GM12878 (cell line): ENCODE measurements at regions not wholly inside any gene's neighbourhood (a gene's known extent, or its start where the extent isn't known, plus 50 kb on each side); places are given as distances from the start of the nearest gene placed in this dataset.

ENCODE experiments used
- ATAC-seq: fragments of 200-7000 bp; cut with Tn5 transposase; 3 replicates; pipeline ENCODE4 v1.9.1; 2020; ENCODE audit warnings: mild to moderate bottlenecking, moderate library complexity
- BruUV-seq: library from RNA; stranded (reverse); fragments of 400-500 nt; replicated peaks from 2 replicates; lab custom pipeline; 2021; lab: Mats Ljungman, UMichigan
- CTCF ChIA-PET: fragments of 300-600 bp; sonication (Branson Sonifier 250); formaldehyde crosslinking; extraction: SDS; loops from one replicate; lab custom pipeline; 2021; ENCODE audit warnings: inconsistent platforms; lab: Yijun Ruan, JAX
- POLR2A ChIA-PET: fragments of 350-600 bp; formaldehyde crosslinking; extraction: SDS; loops from one replicate; lab custom pipeline; 2021; ENCODE audit warnings: inconsistent platforms; lab: Charles Lee
- RAD21 ChIA-PET: fragments of 300-600 bp; sonication (Branson Sonifier 250); formaldehyde crosslinking; loops from one replicate; lab custom pipeline; 2023; ENCODE audit warnings: antibody characterized with exemption; ENCODE audit not compliant: unreplicated experiment; lab: Charles Lee
- SMC1A ChIA-PET: fragments of 300-600 bp; sonication (Branson Sonifier 250); formaldehyde crosslinking; loops from one replicate; lab custom pipeline; 2023; ENCODE audit not compliant: unreplicated experiment, uncharacterized antibody; lab: Charles Lee
- DNase-seq: peaks from one replicate; pipeline ENCODE4 v3.0.0-alpha.2; 2011; ENCODE audit warnings: low read depth, low spot score
- FAIRE-seq: peaks from 3 replicates; lab custom pipeline; 2011; peaks lifted over from hg19 to GRCh38; lab: Jason Lieb, UNC
- H2AFZ ChIP-seq: 2 replicates; pipeline ENCODE4 v1.6.0; 2011; ENCODE audit warnings: low read depth, low read length, control low read depth; ENCODE audit not compliant: control insufficient read depth
- H3K27ac ChIP-seq: 2 replicates; pipeline ENCODE4 v1.5.1; 2011; ENCODE audit warnings: control low read depth; ENCODE audit not compliant: control insufficient read depth, insufficient read depth
- H3K27me3 ChIP-seq, 2 experiments: replicated peaks in 1 of 2; 2 replicates each; pipeline versions ENCODE4 v1.6.0 to v1.6.1; 2011; ENCODE audit warnings: low read length in 1 of 2; ENCODE audit not compliant: control insufficient read depth in 2 of 2, insufficient read depth in 2 of 2
- H3K36me3 ChIP-seq, 2 experiments: 2 replicates each; pipeline ENCODE4 v1.5.1; 2011; ENCODE audit warnings: low read length in 1 of 2; ENCODE audit not compliant: control insufficient read depth in 2 of 2, insufficient read depth in 2 of 2
- H3K4me1 ChIP-seq: 2 replicates; pipeline ENCODE4 v1.6.1; 2011; ENCODE audit warnings: mild to moderate bottlenecking, low read length, moderate library complexity, mixed read lengths; ENCODE audit not compliant: control insufficient read depth, insufficient read depth
- H3K4me2 ChIP-seq: 2 replicates; pipeline ENCODE4 v1.6.0; 2011; ENCODE audit warnings: control low read depth; ENCODE audit not compliant: control insufficient read depth, insufficient read depth
- H3K4me3 ChIP-seq: fragments of 200-600 bp; sonication (generic); 2 replicates; pipeline ENCODE4 v1.5.1; 2016
- H3K79me2 ChIP-seq: 2 replicates; pipeline ENCODE4 v1.6.0; 2011; ENCODE audit warnings: low read length; ENCODE audit not compliant: control insufficient read depth, insufficient read depth
- H3K9ac ChIP-seq: 2 replicates; pipeline ENCODE4 v1.8.0; 2011; ENCODE audit warnings: low read length, control low read depth, mixed read lengths; ENCODE audit not compliant: control insufficient read depth, insufficient read depth
- H3K9me3 ChIP-seq: replicated peaks from 3 replicates; pipeline ENCODE4 v1.5.1; 2011; ENCODE audit warnings: mild to moderate bottlenecking, low read length; ENCODE audit not compliant: control insufficient read depth, insufficient read depth
- H4K20me1 ChIP-seq: 2 replicates; pipeline ENCODE4 v1.6.0; 2011; ENCODE audit not compliant: control insufficient read depth, insufficient read depth
- CHD1 ChIP-seq: IDR thresholded peaks from 2 replicates; pipeline ENCODE4 v1.6.1; 2012; ENCODE audit warnings: low read depth, low read length, improper control_type of control experiment
- DPF2 ChIP-seq: fragments of 450-650 bp; IDR thresholded peaks from 2 replicates; pipeline ENCODE4 v1.6.1; 2017; ENCODE audit warnings: mild to moderate bottlenecking
- FOS ChIP-seq: IDR thresholded peaks from 3 replicates; pipeline ENCODE4 v1.6.1; 2011; ENCODE audit warnings: borderline replicate concordance; ENCODE audit not compliant: insufficient read length; ENCODE audit errors: extremely low read depth
- GABPA ChIP-seq: IDR thresholded peaks from 2 replicates; pipeline ENCODE4 v1.6.1; 2014; ENCODE audit warnings: antibody characterized with exemption, low read depth, mild to moderate bottlenecking, inconsistent platforms
- GATAD2B ChIP-seq: fragments of 450-650 bp; conservative IDR thresholded peaks from 2 replicates; pipeline ENCODE4 v1.6.1; 2017; ENCODE audit warnings: low read depth, mild to moderate bottlenecking, moderate library complexity
- KLF5 ChIP-seq: fragments of 450-650 bp; IDR thresholded peaks from 2 replicates; pipeline ENCODE4 v1.6.1; 2014; ENCODE audit warnings: mild to moderate bottlenecking; ENCODE audit not compliant: partially characterized antibody
- LARP7 ChIP-seq: fragments of 450-650 bp; IDR thresholded peaks from 2 replicates; pipeline ENCODE4 v1.6.1; 2017; ENCODE audit warnings: mild to moderate bottlenecking
- MXI1 ChIP-seq: fragments of 150-350 bp; IDR thresholded peaks from 2 replicates; pipeline ENCODE4 v1.6.1; 2011; ENCODE audit warnings: low read depth, mild to moderate bottlenecking, inconsistent platforms, low read length, improper control_type of control experiment
- RB1 ChIP-seq: fragments of 450-650 bp; formaldehyde crosslinking; IDR thresholded peaks from 2 replicates; pipeline ENCODE4 v1.6.1; 2017; ENCODE audit warnings: mild to moderate bottlenecking, borderline replicate concordance
- SREBF1 ChIP-seq: IDR thresholded peaks from 2 replicates; pipeline ENCODE4 v1.6.1; 2012; ENCODE audit warnings: mild to moderate bottlenecking, low read length
- TARDBP ChIP-seq: IDR thresholded peaks from 2 replicates; pipeline ENCODE4 v1.6.1; 2016; ENCODE audit warnings: borderline replicate concordance
- TCF12 ChIP-seq: IDR thresholded peaks from 2 replicates; pipeline ENCODE4 v1.6.1; 2011; ENCODE audit warnings: low read depth, mild to moderate bottlenecking, low read length
- ZBTB11 ChIP-seq: fragments of 450-650 bp; formaldehyde crosslinking; IDR thresholded peaks from 2 replicates; pipeline ENCODE4 v1.5.0; 2022; ENCODE audit warnings: mild to moderate bottlenecking, missing genetic modification characterization
- ZNF207 ChIP-seq: fragments of 450-650 bp; IDR thresholded peaks from 2 replicates; pipeline ENCODE4 v1.6.1; 2014; ENCODE audit warnings: antibody characterized with exemption, mild to moderate bottlenecking, borderline replicate concordance
- ZZZ3 ChIP-seq: IDR thresholded peaks from 2 replicates; pipeline ENCODE4 v1.6.1; 2011; ENCODE audit warnings: low read depth; ENCODE audit not compliant: control insufficient read depth, insufficient read length
- WGBS: methylation state at CpG from one replicate; pipeline ENCODE4 v1.1.6; 2016; ENCODE audit warnings: low lambda C conversion rate; ENCODE audit not compliant: insufficient replicate concordance, insufficient coverage; ENCODE audit errors: missing lambda C conversion rate; 5-methylcytosine and 5-hydroxymethylcytosine counted together
- in situ Hi-C: fragments of 300-500 bp; cut with MboI; formaldehyde crosslinking; loops from 9 replicates; pipeline ENCODE4 v1.14.3; 2018; ENCODE audit warnings: mixed read lengths
- intact Hi-C: fragments of 100-400 bp; cut with micrococcal nuclease; formaldehyde crosslinking; loops from one replicate; pipeline ENCODE4 v1.14.2; 2022; ENCODE audit not compliant: unreplicated experiment

GRCh38 chr3:27589795-27590194 lies 105.6 kb upstream of the SLC4A7 start:
- DNase-seq (no peak), FAIRE-seq (no peak), ATAC-seq (no peak)
- Histone ChIP-seq H4K20me1 (no peaks in the 10 kb centered on the region), H3K4me2 (no peak overlapping the region), H2AFZ (no peak overlapping the region), H3K27ac (no peak overlapping the region), H3K4me1 (peaks cover 16% of the 10 kb centered on the region), H3K79me2 (no peaks in the 10 kb centered on the region), H3K36me3 (no peaks in the 10 kb centered on the region), H3K4me3 (no peak overlapping the region), H3K9ac (no peak overlapping the region), H3K27me3 (no peaks in the 10 kb centered on the region; a peak in 1 of 4 replicates), H3K9me3 (no peaks in the 10 kb centered on the region)
- no TSS peak for BruUV-seq
- 95% methylated on average over 1 of the region's 1 CpG for WGBS
- ChIA-PET SMC1A (interaction anchor here (0.9 to 2.0 kb wide), 2 partner anchors 76 to 278 kb away, joined by 4 read pairs; no protein-coding TSS in a partner anchor), CTCF (interaction anchor here (0.7 to 1.3 kb wide), 2 partner anchors 92 to 297 kb away, joined by 4 read pairs; no protein-coding TSS in a partner anchor), RAD21 (interaction anchor here (0.7 kb wide), 1 partner anchor 122 kb away, joined by 3 read pairs; no protein-coding TSS in a partner anchor), POLR2A (no interaction called here)
- TF ChIP-seq ZBTB11: no peak
- no peak for TF ChIP-seq LARP7
- in situ Hi-C loops: no loop called here
- intact Hi-C loops: no loop called here

DNA sequence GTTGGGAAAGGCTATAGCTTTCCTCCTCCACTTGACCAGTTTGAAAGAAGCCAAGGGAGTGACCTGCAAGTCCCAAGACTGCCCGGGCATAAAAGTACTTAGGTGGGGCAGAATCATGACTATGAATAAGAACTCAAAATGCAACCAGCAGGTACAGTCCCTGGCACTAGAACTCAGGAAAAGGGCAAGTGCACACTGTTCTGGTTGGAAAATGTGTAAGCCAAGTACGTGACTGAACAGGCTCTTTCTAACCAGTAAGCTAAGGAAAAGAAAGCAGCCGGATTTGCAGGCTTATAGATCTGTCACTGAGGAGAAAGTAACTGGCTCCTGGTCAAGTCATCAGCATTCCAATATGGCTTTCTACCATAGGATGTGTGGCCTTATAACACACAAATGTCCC lies 101.2 kb upstream of the SLC4A7 start:
- H3K4me2 ChIP-seq: no peak overlapping the region
- in situ Hi-C loops: no loop called here
- H2AFZ ChIP-seq: no peak overlapping the region
- no peaks in the 10 kb centered on the region for H4K20me1 ChIP-seq
- H3K27me3 ChIP-seq: no peaks in the 10 kb centered on the region
- ATAC-seq: no peak
- no peak for FAIRE-seq
- DNase-seq: no peak
- no peaks in the 10 kb centered on the region for H3K9me3 ChIP-seq
- ChIA-PET CTCF (interaction anchor here (0.5 kb wide), 1 partner anchor 47 kb away, joined by 3 read pairs; no protein-coding TSS in a partner anchor), SMC1A (no interaction called here), RAD21 (no interaction called here), POLR2A (no interaction called here)
- H3K4me1 ChIP-seq: peaks cover 1% of the 10 kb centered on the region
- H3K9ac ChIP-seq: no peak overlapping the region
- H3K79me2 ChIP-seq: no peaks in the 10 kb centered on the region
- no peaks in the 10 kb centered on the region for H3K36me3 ChIP-seq
- BruUV-seq: no TSS peak
- H3K4me3 ChIP-seq: no peak overlapping the region
- intact Hi-C loops: no loop called here
- WGBS: 44% methylated on average over 3 of the region's 3 CpGs
- H3K27ac ChIP-seq: no peak overlapping the region
- TF ChIP-seq GATAD2B: no peak
- no peak for TF ChIP-seq ZZZ3
- no peak for TF ChIP-seq ZNF207
- TF ChIP-seq FOS: no peak
- no peak for TF ChIP-seq SREBF1
- no peak for TF ChIP-seq GABPA
- TF ChIP-seq KLF5: no peak
- no peak for TF ChIP-seq TCF12
- TF ChIP-seq CHD1: no peak
- no peak for TF ChIP-seq TARDBP
- TF ChIP-seq RB1: no peak
- TF ChIP-seq MXI1: no peak
- TF ChIP-seq DPF2: no peak
